ENCODE measurements at regions not wholly inside any gene's neighbourhood (a gene's known extent, or its start where the extent isn't known, plus 50 kb on each side); places are given as distances from the start of the nearest gene placed in this dataset.

GRCh38 chr18:73365018-73365417, 497.2 kb upstream of the NETO1 start:
- WGBS: 78% methylated on average over 4 of the region's 4 CpGs
- intact Hi-C loops (cut with DNase I): no loop called here
- TF ChIP-seq, protein P1, sequence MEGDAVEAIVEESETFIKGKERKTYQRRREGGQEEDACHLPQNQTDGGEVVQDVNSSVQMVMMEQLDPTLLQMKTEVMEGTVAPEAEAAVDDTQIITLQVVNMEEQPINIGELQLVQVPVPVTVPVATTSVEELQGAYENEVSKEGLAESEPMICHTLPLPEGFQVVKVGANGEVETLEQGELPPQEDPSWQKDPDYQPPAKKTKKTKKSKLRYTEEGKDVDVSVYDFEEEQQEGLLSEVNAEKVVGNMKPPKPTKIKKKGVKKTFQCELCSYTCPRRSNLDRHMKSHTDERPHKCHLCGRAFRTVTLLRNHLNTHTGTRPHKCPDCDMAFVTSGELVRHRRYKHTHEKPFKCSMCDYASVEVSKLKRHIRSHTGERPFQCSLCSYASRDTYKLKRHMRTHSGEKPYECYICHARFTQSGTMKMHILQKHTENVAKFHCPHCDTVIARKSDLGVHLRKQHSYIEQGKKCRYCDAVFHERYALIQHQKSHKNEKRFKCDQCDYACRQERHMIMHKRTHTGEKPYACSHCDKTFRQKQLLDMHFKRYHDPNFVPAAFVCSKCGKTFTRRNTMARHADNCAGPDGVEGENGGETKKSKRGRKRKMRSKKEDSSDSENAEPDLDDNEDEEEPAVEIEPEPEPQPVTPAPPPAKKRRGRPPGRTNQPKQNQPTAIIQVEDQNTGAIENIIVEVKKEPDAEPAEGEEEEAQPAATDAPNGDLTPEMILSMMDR (IDR thresholded peaks at IDR 0.05): no peak
- TF ChIP-seq POLR2AphosphoS5 (IDR thresholded peaks at IDR 0.05): no peak
- TF ChIP-seq POLR2A (IDR thresholded peaks at IDR 0.05; ENCODE audit: low read depth): no peak
- TF ChIP-seq EP300 (IDR thresholded peaks at IDR 0.05): no peak
- Histone ChIP-seq H3K27ac (replicated peaks in 1 of 4) (no peak overlapping the region), H3K9me3 (no peaks in the 10 kb centered on the region), H3K36me3 (no peaks in the 10 kb centered on the region), H3K27me3 (no peaks in the 10 kb centered on the region), H3K4me1 (no peaks in the 10 kb centered on the region), H3K4me3 (no peak overlapping the region)
- DNase-seq (ENCODE audit: extremely low spot score): no peak

DNA sequence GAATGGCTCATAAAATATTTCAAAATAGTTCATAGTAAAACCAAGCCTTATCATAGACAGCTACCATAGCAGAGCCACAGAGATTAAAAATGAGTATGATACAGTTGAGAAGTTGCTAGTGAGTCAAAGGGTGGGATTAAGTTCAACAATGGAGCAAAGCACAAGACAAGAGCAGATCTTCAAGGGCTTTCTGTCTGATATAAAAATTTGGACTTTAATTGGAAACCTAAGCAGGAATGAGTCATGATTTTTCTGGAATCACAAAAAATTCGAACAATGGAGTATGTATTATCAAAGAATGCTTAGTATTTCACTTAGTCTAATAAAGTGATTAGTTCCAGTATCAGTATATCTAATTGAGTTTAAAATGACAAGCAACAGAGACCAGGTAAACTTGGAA, 487.3 kb upstream of the NETO1 start:
- TF ChIP-seq POLR2AphosphoS5 (IDR thresholded peaks at IDR 0.05) (no peak), EP300 (IDR thresholded peaks at IDR 0.05) (no peak), POLR2A (IDR thresholded peaks at IDR 0.05; ENCODE audit: low read depth) (no peak)
- TF ChIP-seq, protein P1 (IDR thresholded peaks at IDR 0.05): no peak
- intact Hi-C loops (cut with DNase I): no loop called here
- H3K4me3 ChIP-seq: no peak overlapping the region

DNA sequence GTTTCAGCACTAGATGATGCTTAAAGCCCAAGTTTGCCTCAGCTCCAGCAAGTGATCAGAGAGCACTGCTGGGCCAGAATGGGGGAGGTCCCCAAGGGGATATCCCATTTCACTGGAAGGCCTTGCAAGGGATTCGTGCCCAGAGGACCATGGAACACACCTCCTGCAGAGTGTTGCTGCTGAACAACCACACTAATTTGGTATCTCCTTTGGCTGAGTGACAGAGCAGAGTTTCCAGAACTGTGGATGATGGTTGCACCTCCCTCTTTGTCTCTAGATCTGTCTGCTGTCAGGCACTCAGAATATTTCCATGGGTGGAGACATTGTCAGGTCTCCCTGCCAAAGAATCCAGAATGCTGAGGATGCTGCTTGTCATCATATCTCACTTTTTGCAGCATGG, 484.8 kb upstream of the NETO1 start:
- TF ChIP-seq EP300 (IDR thresholded peaks at IDR 0.05) (no peak), POLR2A (IDR thresholded peaks at IDR 0.05; ENCODE audit: low read depth) (no peak), POLR2AphosphoS5 (IDR thresholded peaks at IDR 0.05) (no peak)
- TF ChIP-seq, protein P1 (IDR thresholded peaks at IDR 0.05): no peak
- H3K27ac ChIP-seq (replicated peaks in 1 of 4): no peak overlapping the region
- DNase-seq (ENCODE audit: extremely low spot score): no peak
- H3K36me3 ChIP-seq: no peaks in the 10 kb centered on the region
- H3K27me3 ChIP-seq: no peaks in the 10 kb centered on the region
- H3K4me1 ChIP-seq: no peaks in the 10 kb centered on the region
- intact Hi-C loops (cut with DNase I): no loop called here
- H3K4me3 ChIP-seq: no peak overlapping the region
- WGBS: 29% methylated on average over 1 of the region's 1 CpG
- no peaks in the 10 kb centered on the region for H3K9me3 ChIP-seq

More for the DNA sequence above, 487.3 kb upstream of the NETO1 start:
- Histone ChIP-seq H3K4me1 (no peaks in the 10 kb centered on the region), H3K27me3 (no peaks in the 10 kb centered on the region), H3K9me3 (no peaks in the 10 kb centered on the region), H3K36me3 (no peaks in the 10 kb centered on the region), H3K27ac (replicated peaks in 1 of 4) (no peak overlapping the region)
- WGBS: 81% methylated on average over 1 of the region's 1 CpG
- DNase-seq (ENCODE audit: extremely low spot score): no peak

DNA sequence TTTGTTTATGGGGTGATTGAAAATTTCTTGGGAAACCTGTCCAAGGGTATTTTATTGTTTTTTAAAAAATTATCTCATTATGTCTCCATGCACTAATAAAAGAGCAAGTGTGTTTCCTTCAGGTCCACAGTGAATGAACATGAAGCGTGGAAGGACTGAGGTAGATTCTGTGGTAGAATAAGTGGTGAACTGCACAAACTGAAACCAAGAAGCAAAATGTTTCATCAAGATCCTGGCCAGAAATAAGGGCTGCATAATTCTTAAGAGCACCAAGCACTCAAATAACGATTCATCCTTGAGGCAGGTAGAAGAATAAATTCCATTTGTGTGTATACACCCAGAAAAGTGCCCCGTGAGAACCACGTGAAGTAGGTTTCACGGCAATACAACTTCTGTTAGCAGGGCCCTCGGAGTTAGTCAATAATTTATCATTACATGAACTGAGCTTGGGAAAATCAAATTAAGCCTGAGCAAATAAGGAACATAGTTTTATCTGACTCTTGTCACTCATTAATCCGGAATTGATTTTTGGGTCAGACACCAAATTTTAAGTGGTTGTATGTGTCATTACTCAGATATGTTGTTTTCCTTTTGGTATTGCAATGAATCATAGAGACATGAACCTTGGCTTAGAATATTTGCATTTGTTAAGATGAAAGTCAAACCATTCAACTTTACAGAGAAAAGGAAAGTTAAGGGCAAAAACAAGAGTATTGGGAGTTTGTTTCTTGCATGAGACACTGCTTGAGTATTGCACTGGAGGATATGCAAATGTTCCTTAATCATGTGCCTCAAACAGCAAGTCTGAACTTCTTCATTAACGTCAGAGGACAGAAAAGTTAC, 472.6 kb upstream of the NETO1 start:
- H3K27me3 ChIP-seq: no peaks in the 10 kb centered on the region
- 87% methylated on average over 8 of the region's 8 CpGs for WGBS
- H3K27ac ChIP-seq (replicated peaks in 1 of 4): no peak overlapping the region
- no peaks in the 10 kb centered on the region for H3K4me1 ChIP-seq
- no peak overlapping the region for H3K4me3 ChIP-seq
- H3K9me3 ChIP-seq: no peaks in the 10 kb centered on the region
- H3K36me3 ChIP-seq: no peaks in the 10 kb centered on the region
- intact Hi-C loops (cut with DNase I): no loop called here
- no peak for DNase-seq (ENCODE audit: extremely low spot score)
- TF ChIP-seq EP300 (IDR thresholded peaks at IDR 0.05): no peak
- TF ChIP-seq, protein P1 (IDR thresholded peaks at IDR 0.05): no peak
- TF ChIP-seq POLR2AphosphoS5 (IDR thresholded peaks at IDR 0.05): no peak
- TF ChIP-seq POLR2A (IDR thresholded peaks at IDR 0.05; ENCODE audit: low read depth): no peak
